ENCODE measurements at regions not wholly inside any gene's neighbourhood (a gene's known extent, or its start where the extent isn't known, plus 50 kb on each side); places are given as distances from the start of the nearest gene placed in this dataset.

DNA sequence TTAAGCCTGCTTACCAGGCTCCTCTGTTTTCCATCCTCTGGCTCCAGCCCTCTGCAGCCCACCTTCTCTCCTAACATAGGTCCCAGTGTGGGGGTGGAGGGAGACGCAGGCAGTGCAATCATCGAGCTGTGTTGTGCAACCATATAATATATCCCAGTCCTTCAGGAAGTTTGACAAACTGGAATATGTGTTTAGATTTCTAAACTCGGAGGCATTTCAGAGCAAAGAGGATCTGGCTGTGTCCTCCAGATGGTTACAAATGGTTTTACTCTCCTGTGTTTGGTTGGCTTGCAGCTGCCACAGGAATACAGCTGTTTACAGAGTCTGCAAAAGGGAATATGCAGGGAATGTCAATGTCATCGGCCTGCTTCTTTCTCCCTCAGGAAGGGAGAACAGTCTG lies 195.3 kb upstream of the LNX1 start:
- Histone ChIP-seq H3K27ac (peak overlapping the region in 1 of 2 donors; percentile 48), H3K9me3 (no peaks in the 10 kb centered on the region), H3K27me3 (no peaks in the 10 kb centered on the region), H3K36me3 (no peaks in the 10 kb centered on the region), H3K4me1 (no peaks in the 10 kb centered on the region), H3K4me3 (no peak overlapping the region)
- TF ChIP-seq, protein P1, sequence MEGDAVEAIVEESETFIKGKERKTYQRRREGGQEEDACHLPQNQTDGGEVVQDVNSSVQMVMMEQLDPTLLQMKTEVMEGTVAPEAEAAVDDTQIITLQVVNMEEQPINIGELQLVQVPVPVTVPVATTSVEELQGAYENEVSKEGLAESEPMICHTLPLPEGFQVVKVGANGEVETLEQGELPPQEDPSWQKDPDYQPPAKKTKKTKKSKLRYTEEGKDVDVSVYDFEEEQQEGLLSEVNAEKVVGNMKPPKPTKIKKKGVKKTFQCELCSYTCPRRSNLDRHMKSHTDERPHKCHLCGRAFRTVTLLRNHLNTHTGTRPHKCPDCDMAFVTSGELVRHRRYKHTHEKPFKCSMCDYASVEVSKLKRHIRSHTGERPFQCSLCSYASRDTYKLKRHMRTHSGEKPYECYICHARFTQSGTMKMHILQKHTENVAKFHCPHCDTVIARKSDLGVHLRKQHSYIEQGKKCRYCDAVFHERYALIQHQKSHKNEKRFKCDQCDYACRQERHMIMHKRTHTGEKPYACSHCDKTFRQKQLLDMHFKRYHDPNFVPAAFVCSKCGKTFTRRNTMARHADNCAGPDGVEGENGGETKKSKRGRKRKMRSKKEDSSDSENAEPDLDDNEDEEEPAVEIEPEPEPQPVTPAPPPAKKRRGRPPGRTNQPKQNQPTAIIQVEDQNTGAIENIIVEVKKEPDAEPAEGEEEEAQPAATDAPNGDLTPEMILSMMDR (IDR thresholded peaks at IDR 0.05), result no peak
- no peak for TF ChIP-seq POLR2AphosphoS5 (IDR thresholded peaks at IDR 0.05)
- TF ChIP-seq POLR2A (IDR thresholded peaks at IDR 0.05), result no peak
- intact Hi-C loops (cut with DNase I; ENCODE audit: low total_unique reads), result no loop called here
- no peak for DNase-seq (ENCODE audit: low spot score in 2 of 2)

DNA sequence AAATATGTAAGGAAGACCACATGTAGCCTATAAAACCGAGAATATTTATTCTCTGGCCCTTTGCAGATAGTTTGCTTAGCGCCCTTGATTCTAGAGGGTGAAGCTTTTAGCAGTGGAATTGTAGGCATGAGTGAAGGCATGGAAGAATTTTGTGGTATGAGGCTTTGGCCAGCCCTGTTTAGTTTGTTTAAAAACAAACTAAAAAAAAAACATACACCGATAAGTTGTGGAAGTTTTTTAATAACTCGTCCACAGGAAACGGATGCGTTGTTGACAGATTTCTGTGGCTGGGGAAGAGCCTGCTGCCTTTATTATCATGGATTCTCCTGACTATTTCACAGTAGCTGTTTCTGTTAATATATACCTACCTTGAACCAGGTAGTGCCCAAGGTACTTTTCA lies 194.7 kb upstream of the LNX1 start:
- no peaks in the 10 kb centered on the region for H3K9me3 ChIP-seq
- TF ChIP-seq POLR2AphosphoS5 (IDR thresholded peaks at IDR 0.05), result no peak
- H3K4me1 ChIP-seq, result no peaks in the 10 kb centered on the region
- H3K27ac ChIP-seq, result peak overlapping the region in 1 of 2 donors; percentile 55
- H3K4me3 ChIP-seq, result no peak overlapping the region
- DNase-seq (ENCODE audit: low spot score in 2 of 2), result no peak
- intact Hi-C loops (cut with DNase I; ENCODE audit: low total_unique reads), result no loop called here
- no peaks in the 10 kb centered on the region for H3K36me3 ChIP-seq
- no peaks in the 10 kb centered on the region for H3K27me3 ChIP-seq

DNA sequence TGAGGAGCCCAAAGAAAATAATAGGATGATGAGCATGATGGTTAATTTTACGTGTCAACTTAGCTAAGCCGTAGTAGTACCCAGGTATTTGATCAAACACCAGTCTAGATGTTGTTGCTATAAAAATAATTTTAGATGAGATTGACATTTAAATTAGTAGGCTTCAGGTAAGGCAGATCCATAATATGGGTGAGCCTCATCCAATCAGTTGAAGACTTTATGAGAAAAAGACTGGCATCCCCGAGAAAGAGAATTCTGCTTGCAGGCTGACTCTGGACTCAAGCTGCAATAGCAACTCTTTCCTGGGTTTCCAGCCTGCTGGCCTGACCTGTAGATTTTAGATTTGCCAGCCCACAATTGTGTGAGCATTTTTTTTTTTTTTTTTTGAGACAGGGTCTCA lies 192.8 kb upstream of the LNX1 start:
- intact Hi-C loops (cut with DNase I; ENCODE audit: low total_unique reads), result no loop called here
- no peak for TF ChIP-seq POLR2AphosphoS5 (IDR thresholded peaks at IDR 0.05)
- H3K27ac ChIP-seq, result no peak overlapping the region
- H3K36me3 ChIP-seq, result no peaks in the 10 kb centered on the region
- DNase-seq (ENCODE audit: low spot score in 2 of 2), result no peak
- H3K9me3 ChIP-seq, result no peaks in the 10 kb centered on the region
- H3K4me3 ChIP-seq, result no peak overlapping the region
- H3K27me3 ChIP-seq, result no peaks in the 10 kb centered on the region
- H3K4me1 ChIP-seq, result no peaks in the 10 kb centered on the region

DNA sequence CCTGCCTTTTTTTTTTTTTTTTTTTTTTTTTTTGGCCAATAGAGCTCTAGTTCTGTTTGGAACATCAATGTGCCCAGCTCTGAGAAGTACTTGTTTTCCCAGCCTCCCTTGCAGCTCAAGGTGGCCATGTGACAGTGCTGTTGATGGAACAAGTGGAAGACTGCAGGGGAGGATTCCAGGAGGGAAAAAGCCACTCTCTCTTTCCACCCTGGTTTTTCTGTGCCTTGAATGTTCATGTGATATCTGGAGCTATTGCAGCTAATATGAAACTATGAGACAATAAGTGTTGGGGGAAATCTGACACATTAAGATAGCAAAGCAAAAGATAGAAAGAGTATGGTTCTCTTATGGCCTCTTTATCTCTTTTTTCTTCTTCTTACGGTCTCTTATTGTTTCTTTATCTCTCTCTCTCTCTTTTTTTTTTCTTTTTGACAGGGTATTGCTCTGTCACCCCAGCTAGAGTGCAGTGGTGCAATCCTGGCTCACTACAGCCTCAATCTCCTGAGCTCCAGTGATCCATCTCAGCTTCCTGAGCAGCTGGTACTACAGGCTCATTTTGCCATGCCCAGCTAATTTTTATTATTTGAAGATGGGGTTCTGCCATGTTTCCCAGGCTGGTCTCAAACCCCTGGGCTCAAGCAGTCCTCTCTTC lies 192.0 kb upstream of the LNX1 start:
- Histone ChIP-seq H3K9me3 (no peaks in the 10 kb centered on the region), H3K27me3 (no peaks in the 10 kb centered on the region), H3K27ac (no peak overlapping the region), H3K4me1 (no peaks in the 10 kb centered on the region), H3K36me3 (no peaks in the 10 kb centered on the region), H3K4me3 (no peak overlapping the region)
- intact Hi-C loops (cut with DNase I; ENCODE audit: low total_unique reads), result no loop called here
- no peak for TF ChIP-seq POLR2A (IDR thresholded peaks at IDR 0.05)
- TF ChIP-seq, protein P1 (IDR thresholded peaks at IDR 0.05), result no peak
- no peak for TF ChIP-seq POLR2AphosphoS5 (IDR thresholded peaks at IDR 0.05)
- DNase-seq (ENCODE audit: low spot score in 2 of 2), result no peak

DNA sequence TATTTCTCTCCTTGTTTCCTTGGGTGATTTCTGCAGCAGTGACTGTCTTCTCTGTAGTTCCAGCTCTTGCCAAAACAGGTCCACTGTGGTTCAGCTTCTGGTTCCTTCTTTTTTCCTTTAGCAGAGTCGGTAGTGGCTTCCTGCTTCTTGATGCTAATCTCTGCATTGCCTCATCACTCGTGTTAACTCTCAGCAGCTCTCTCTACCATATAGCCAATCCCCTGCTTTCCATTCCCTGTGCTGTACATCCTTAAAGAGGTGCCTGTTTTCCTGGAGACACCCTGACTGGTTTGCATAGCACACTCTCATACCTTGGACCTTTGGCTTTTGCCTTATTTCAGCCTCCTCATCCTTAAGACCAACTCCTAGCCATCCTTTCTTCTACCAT lies 191.2 kb upstream of the LNX1 start:
- Histone ChIP-seq H3K27ac (no peak overlapping the region), H3K36me3 (no peaks in the 10 kb centered on the region), H3K4me1 (no peaks in the 10 kb centered on the region), H3K4me3 (no peak overlapping the region), H3K27me3 (no peaks in the 10 kb centered on the region), H3K9me3 (no peaks in the 10 kb centered on the region)
- intact Hi-C loops (cut with DNase I; ENCODE audit: low total_unique reads), result no loop called here
- no peak for TF ChIP-seq POLR2A (IDR thresholded peaks at IDR 0.05)
- TF ChIP-seq, protein P1 (IDR thresholded peaks at IDR 0.05), result no peak
- no peak for DNase-seq (ENCODE audit: low spot score in 2 of 2)

DNA sequence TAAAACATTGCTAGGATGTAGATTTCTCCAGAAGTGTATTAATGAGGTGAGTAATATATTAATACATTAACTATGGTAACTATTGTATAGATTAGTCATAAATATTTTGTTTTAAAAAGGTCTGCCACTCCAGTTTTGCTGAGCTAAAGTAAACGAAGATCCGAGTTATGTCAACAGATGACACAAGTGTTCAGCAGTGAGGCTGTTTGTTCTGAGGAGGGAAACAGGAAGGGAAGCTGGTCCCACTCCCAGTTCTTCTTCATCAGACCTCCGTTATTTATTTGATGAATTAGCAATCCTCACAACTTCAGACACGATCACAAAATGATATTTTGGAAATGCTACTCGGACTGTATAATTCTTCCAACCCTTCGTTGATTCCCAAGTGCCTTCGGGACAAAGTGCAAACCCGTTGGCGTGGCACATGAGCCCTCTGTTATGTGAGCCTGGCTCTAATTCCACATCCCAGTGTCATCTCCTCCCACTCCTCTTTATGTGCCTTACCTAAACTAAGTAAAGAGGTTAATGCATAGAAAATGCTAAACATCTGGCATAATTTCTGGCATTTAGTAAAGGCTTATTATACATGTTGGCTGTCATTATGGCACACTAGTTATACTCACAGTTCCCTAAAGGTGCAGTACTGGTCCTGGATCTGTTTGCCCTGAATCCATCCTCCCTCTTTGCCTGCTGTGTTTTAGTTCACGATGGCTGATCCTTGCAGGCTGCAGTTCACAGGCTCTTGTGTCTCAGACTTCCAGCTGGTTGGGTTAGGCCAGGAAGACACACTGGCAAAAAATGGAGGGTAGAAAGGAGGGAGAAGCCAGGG lies 190.6 kb upstream of the LNX1 start:
- no peak for DNase-seq (ENCODE audit: low spot score in 2 of 2)
- Histone ChIP-seq H3K9me3 (no peaks in the 10 kb centered on the region), H3K36me3 (no peaks in the 10 kb centered on the region), H3K27me3 (no peaks in the 10 kb centered on the region), H3K4me1 (no peaks in the 10 kb centered on the region), H3K27ac (no peak overlapping the region), H3K4me3 (no peak overlapping the region)
- TF ChIP-seq POLR2AphosphoS5 (IDR thresholded peaks at IDR 0.05) (no peak), POLR2A (IDR thresholded peaks at IDR 0.05) (no peak)
- TF ChIP-seq, protein P1 (IDR thresholded peaks at IDR 0.05), result no peak
- intact Hi-C loops (cut with DNase I; ENCODE audit: low total_unique reads), result no loop called here
